ENCODE measurements at regions not wholly inside any gene's neighbourhood (a gene's known extent, or its start where the extent isn't known, plus 50 kb on each side); places are given as distances from the start of the nearest gene placed in this dataset.

- ATAC-seq (ENCODE audit: insufficient read depth, low FRiP score) (no peak), DNase-seq (no peak)
- Histone ChIP-seq H3K4me1 (ENCODE audit: control insufficient read depth in 5 of 5, insufficient read depth in 5 of 5, low read length in 5 of 5) (no peaks in the 10 kb centered on the region), H3K27ac (ENCODE audit: low read depth in 1 of 2, low read length in 1 of 2) (no peak overlapping the region), H3K36me3 (ENCODE audit: control insufficient read depth in 4 of 4, insufficient read depth in 4 of 4, low read length in 4 of 4) (no peaks in the 10 kb centered on the region), H3K9me3 (ENCODE audit: control insufficient read depth in 4 of 4, insufficient read depth in 3 of 4, low read length in 3 of 4) (peaks cover 0 to 1% (median 0%) of the 10 kb centered on the region in 4 donors), H3K27me3 (ENCODE audit: control insufficient read depth in 3 of 3, insufficient read depth in 3 of 3, low read length in 2 of 3) (no peaks in the 10 kb centered on the region), H3K4me3 (no peak overlapping the region), H3K9ac (ENCODE audit: insufficient read depth in 1 of 2, low read length in 2 of 2) (no peak overlapping the region)
- TF ChIP-seq CTCF (IDR thresholded peaks at IDR 0.05; ENCODE audit: control extremely low read depth, extremely low read depth): no peak
- WGBS, 2 donors: 17 to 30% methylated on average over 1 of the region's 1 CpG
Measured at GRCh38 chr5:98518754-98519153, 254.7 kb upstream of the RGMB start.

- Histone ChIP-seq H3K27ac (ENCODE audit: low read depth in 1 of 2, low read length in 1 of 2) (no peak overlapping the region), H3K4me1 (ENCODE audit: control insufficient read depth in 5 of 5, insufficient read depth in 5 of 5, low read length in 5 of 5) (no peaks in the 10 kb centered on the region), H3K9me3 (ENCODE audit: control insufficient read depth in 4 of 4, insufficient read depth in 3 of 4, low read length in 3 of 4) (peaks cover 0 to 1% (median 0%) of the 10 kb centered on the region in 4 donors), H3K9ac (ENCODE audit: insufficient read depth in 1 of 2, low read length in 2 of 2) (no peak overlapping the region), H3K27me3 (ENCODE audit: control insufficient read depth in 3 of 3, insufficient read depth in 3 of 3, low read length in 2 of 3) (no peaks in the 10 kb centered on the region), H3K36me3 (ENCODE audit: control insufficient read depth in 4 of 4, insufficient read depth in 4 of 4, low read length in 4 of 4) (no peaks in the 10 kb centered on the region), H3K4me3 (no peak overlapping the region)
- TF ChIP-seq CTCF (IDR thresholded peaks at IDR 0.05; ENCODE audit: control extremely low read depth, extremely low read depth): no peak
- ATAC-seq (ENCODE audit: insufficient read depth, low FRiP score) (no peak), DNase-seq (no peak)
- 55 to 75% methylated on average over 4 of the region's 4 CpGs for WGBS, 2 donors
Measured at GRCh38 chr5:98519571-98519970, 253.9 kb upstream of the RGMB start.

GRCh38 chr5:98521821-98522220 lies 251.6 kb upstream of the RGMB start:
- Histone ChIP-seq H3K9me3 (ENCODE audit: control insufficient read depth in 4 of 4, insufficient read depth in 3 of 4, low read length in 3 of 4) (peaks cover 0 to 1% (median 0%) of the 10 kb centered on the region in 4 donors), H3K27ac (ENCODE audit: low read depth in 1 of 2, low read length in 1 of 2) (no peak overlapping the region), H3K9ac (ENCODE audit: insufficient read depth in 1 of 2, low read length in 2 of 2) (no peak overlapping the region), H3K4me1 (ENCODE audit: control insufficient read depth in 5 of 5, insufficient read depth in 5 of 5, low read length in 5 of 5) (no peaks in the 10 kb centered on the region), H3K36me3 (ENCODE audit: control insufficient read depth in 4 of 4, insufficient read depth in 4 of 4, low read length in 4 of 4) (no peaks in the 10 kb centered on the region), H3K4me3 (no peak overlapping the region), H3K27me3 (ENCODE audit: control insufficient read depth in 3 of 3, insufficient read depth in 3 of 3, low read length in 2 of 3) (no peaks in the 10 kb centered on the region)
- ATAC-seq (ENCODE audit: insufficient read depth, low FRiP score) (no peak), DNase-seq (no peak)
- TF ChIP-seq CTCF (IDR thresholded peaks at IDR 0.05; ENCODE audit: control extremely low read depth, extremely low read depth): no peak
- 88 to 94% methylated on average over 3 of the region's 3 CpGs for WGBS, 2 donors

- no peaks in the 10 kb centered on the region for H3K27me3 ChIP-seq (ENCODE audit: control insufficient read depth in 3 of 3, insufficient read depth in 3 of 3, low read length in 2 of 3)
- ATAC-seq (ENCODE audit: insufficient read depth, low FRiP score): no peak
- H3K4me1 ChIP-seq (ENCODE audit: control insufficient read depth in 5 of 5, insufficient read depth in 5 of 5, low read length in 5 of 5): no peaks in the 10 kb centered on the region
Measured at GRCh38 chr5:98524773-98525172, 248.7 kb upstream of the RGMB start.

More at GRCh38 chr5:98524773-98525172, 248.7 kb upstream of the RGMB start:
- no peak overlapping the region for H3K4me3 ChIP-seq
- no peak for DNase-seq
- TF ChIP-seq CTCF (IDR thresholded peaks at IDR 0.05; ENCODE audit: control extremely low read depth, extremely low read depth): no peak
- peaks cover 0 to 1% (median 0%) of the 10 kb centered on the region in 4 donors for H3K9me3 ChIP-seq (ENCODE audit: control insufficient read depth in 4 of 4, insufficient read depth in 3 of 4, low read length in 3 of 4)
- no peak overlapping the region for H3K27ac ChIP-seq (ENCODE audit: low read depth in 1 of 2, low read length in 1 of 2)
- H3K9ac ChIP-seq (ENCODE audit: insufficient read depth in 1 of 2, low read length in 2 of 2): no peak overlapping the region
- H3K36me3 ChIP-seq (ENCODE audit: control insufficient read depth in 4 of 4, insufficient read depth in 4 of 4, low read length in 4 of 4): no peaks in the 10 kb centered on the region

All from lung (tissue), 11 donors.